Activated CD4-positive, alpha-beta T cell treated with anti-CD3 and anti-CD28 coated beads for 48 hours (primary cell): ENCODE measurements at regions not wholly inside any gene's neighbourhood (a gene's known extent, or its start where the extent isn't known, plus 50 kb on each side); places are given as distances from the start of the nearest gene placed in this dataset.

Experiments used
- DNase-seq: peaks from one replicate; pipeline ENCODE4 v3.0.0-alpha.2; 2020

DNA sequence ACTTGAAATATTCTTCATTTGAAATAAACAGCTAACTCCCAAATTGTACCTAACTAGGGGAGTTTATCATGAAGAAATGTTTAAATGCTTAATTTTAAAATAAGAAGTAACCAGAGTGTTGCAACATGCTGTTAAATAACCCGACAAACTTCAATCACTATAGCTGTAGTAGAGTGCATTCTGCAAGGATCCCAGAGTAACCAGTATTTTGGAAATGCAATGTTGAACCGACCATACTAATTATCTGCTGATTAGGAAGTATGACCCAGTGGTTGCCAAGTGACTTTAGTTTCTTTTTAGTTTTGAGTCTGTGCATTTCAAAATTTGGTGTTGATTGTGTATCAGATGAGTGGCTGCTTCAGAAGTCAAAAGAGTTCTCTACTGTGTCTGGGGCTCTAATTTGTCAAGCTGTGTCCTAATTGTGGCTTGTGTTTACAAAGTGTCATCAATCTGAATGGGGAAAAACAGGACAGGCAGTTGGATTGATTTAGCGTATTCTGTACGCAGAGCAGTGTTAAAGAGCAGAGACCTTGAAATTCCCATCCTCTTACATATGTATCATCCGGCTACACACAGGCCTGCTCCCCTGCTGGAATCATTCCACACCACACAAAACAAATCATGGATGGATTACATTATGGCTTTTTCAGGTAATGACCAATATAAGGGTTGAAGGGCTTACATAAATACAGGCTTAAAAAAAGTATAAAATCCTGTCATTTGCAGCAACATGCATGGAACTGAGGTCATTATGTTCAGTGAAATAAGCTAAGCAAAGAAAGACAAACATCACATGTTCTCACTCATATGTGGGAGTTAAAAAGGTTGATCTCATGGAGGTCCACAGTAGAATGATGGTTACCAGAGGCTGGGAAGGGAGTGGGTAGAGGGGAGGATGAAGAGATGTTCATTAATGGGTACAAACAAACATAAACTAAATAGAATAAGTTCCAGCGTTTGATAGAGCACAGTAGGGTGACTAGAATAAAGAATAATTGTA is 351.5 kb downstream of the KLF12 start:
- no peak for DNase-seq

GRCh38 chr13:73781384-73781783 is 352.8 kb downstream of the KLF12 start:
- no peak for DNase-seq

DNA sequence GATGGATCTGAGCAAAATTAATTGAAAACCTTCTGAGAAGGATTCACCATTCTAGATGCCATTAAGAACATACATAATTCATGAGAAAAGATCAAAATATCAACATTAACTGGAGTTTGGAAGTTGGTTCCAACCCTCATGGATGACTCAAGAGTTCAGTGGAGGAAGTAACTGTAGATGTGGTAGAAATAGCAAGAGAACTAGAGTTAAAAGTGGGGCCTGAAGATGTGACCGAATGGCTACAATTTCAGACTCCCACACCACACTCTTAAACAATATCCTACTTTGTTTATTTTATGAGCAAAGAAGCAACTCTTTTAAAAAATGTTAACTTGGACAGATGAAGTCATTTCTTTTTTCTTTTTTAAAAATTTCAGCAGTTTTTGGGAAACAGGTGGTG is 354.3 kb downstream of the KLF12 start:
- DNase-seq, result no peak

DNA sequence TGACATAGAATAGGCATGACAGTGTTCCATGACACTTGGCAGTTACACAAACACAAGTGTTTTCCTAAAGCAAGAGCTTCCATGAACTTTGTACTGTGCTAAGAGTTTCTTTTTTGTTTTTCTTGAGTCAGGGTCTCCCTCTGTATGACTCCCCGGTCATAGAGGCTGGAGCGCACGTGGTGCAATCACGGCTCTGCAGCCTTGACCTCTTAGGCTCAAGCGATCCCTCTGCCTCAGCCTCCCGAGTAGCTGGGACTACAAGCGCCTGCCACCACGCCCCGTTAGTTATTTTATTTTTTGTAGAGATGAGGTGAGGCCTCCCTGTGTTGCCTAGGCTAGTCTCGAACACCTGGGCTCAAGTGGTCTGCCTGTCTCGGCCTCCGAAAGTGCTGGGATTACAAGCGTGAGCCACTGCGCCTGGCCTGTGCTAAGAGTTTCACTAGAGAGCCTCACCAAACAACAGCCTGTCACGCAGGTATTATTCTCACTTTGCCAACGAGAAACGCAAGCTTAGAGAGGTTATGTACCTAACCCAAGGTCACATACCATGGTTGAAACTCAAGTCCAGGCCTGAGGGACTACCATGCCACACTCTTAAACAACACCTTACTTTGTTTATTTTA is 355.9 kb downstream of the KLF12 start:
- DNase-seq, result no peak

GRCh38 chr13:73777134-73777533 is 357.1 kb downstream of the KLF12 start:
- DNase-seq, result no peak

DNA sequence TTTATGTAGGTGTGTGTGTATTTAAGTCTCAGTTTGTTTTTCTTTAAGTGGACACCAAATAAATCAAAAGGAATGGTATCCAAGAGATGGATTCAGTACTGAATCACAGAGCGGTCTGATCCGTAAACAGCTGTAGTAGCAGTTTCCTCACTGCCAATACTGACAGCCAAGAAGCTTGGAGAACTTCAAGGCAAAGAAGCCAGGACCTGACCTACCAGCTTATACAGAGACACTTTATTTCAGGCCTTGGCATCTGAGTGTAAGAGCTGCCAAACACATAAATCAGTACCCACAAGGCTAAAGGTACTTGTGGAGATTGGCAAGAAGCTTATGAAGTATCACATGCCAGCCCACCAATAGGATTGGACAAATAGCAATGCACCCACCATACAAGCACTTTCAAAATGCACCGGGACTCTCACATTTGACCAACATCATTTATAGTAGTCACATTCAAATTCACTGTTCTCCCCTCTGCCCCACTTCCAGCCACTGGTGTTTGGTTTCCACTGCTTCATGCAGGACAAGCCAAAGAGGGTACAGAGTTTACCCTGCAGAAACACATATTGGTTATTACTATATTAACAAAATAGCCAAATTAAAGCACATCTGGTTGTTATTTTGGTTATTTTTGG is 357.9 kb downstream of the KLF12 start:
- no peak for DNase-seq

- no peak for DNase-seq
These were observed 361.0 kb downstream of the KLF12 start for GRCh38 chr13:73773168-73773549.

DNA sequence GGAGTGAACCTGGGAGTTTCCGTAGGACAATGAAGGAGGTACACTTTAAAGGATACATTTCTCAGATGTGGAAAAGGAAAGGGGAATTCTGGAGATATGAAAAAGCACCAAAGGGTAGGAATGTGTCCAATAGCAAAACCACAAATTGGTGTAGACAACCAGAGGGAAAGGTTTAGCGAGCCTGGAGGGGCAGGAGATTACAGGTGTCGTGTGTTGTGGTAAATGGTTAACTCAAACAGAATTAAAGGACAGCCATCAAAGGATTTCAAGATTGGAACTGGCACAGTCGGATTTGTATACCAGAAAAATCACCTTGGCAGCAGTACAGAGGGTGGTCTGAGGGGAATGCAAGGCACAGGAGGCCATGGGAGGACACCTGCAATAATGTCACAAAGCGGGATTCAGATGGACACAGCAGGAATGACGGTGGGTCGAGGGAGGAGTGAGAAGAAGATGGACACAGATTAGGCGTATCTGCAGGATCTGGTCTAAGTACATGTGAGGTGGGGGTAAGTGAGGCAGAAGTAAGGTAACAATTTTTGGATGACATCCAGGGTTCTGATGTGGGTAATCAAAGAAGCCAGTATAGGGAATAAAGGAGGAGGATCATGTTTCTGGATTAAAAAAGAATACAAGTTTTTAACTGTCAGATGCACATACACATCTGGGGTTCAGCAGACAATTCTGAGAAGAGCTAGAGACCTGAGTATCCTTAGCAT is 361.6 kb downstream of the KLF12 start:
- no peak for DNase-seq

DNA sequence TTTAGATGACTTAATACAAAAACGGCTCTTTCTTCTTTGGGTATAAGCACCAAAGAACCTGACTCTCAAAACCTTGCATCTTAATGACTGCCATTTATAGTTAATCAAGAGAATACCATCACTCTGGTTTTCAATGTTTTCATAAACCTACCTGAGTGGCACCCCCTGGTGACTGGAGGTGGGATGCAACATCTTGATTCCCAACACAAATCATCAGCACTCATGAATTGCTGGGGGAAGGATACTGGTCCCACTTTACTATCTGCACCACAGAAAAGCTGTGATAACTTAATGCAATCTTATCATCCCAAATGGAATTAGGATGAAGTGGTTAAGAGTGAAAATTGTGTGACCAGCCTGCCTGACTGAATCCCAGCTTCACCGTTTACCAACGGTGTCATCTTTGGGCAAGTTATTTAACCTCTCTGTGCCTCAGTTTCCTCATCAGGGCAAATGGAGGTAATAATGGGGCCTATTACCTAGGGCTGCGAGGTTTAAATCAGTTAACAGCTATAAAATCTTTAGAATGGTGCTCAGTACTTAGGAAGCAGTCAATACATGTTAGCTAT is 366.4 kb downstream of the KLF12 start:
- DNase-seq, result peak; percentile 53

DNA sequence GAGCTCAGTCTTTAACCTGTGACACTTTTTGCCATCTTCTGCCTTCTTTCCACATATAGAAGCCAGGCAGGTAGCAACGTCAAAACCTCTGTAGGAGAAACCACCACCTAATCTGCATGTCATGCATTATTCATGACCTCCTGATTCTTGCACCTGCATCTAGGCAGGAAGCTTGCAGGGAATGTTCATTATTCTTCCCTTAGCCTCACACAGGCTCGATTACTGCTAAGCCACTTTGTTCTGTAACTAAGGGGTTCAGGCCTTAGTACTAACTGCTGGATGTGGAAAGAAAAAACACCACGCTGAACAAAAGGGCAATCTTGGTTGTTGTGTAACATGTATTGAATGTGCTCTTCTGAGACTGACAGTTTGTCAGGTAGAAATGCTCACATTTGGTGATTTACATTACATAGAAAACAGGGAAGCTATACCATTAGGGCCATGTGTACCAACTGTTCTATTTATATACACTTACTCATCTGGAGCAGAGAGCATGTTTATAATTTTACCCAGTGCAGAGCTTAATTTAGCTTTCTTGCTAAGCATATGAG is 366.9 kb downstream of the KLF12 start:
- DNase-seq, result no peak

DNA sequence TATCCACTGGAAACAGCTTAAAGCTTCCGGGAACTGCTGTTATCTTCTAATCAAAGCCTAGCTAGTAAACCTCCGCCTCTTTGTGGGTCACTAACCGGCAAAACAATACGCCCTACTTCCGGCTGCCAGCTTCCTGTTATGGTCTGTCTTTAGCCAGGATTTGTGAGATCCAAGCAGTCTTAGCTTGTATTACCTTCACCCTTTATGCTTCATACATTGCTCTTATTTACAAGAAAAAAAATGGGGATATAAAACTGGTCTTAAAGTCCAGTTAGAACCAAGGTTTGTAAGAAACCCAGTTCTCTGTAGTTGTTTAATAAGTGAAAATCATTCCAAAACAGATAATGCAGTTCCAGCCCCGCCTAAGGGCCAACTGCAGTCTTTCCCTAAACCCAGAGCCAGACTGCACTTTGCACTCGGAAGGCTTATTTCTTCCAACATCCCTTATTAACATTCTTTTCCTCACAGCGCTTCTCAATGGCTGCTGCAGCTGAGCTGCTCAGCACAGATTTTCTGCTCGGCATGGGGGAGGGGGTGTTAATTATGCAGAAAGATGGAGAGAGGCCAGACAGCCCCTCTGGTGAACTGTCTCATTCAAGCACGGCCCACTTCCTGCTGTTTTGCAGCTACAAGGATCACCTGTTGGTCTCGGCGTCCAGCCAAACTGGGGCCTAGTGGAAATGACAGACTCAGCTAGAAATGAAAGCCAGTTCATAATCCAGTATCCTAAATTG is 368.4 kb downstream of the KLF12 start:
- DNase-seq, result peak; percentile 76

- no peak for DNase-seq
These were observed 374.8 kb downstream of the KLF12 start for GRCh38 chr13:73759434-73759833.

- no peak for DNase-seq
These were observed 376.5 kb downstream of the KLF12 start for GRCh38 chr13:73757481-73758233.

- DNase-seq, result no peak
These were observed 379.4 kb downstream of the KLF12 start for GRCh38 chr13:73754727-73755292.

DNA sequence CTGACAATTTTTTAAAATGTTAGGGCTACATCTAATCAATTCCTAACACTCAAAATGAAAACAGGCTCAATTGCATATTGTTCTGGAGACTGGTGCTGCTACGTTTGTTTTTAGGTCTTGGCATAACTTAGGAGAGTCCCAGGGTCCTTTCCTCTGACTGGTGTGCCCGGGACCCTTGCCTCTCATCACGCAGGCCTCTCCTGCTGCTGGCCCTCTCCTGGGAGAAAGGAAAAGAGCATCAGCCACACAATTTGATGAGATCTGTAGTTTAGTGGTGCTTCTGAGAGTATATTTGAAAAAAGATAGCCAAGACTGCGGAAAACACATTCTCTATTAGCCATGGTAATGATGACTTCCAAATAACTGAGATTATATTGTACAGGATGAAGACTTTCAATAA is 380.0 kb downstream of the KLF12 start:
- DNase-seq, result no peak

GRCh38 chr13:73751290-73751689 is 382.9 kb downstream of the KLF12 start:
- no peak for DNase-seq

DNA sequence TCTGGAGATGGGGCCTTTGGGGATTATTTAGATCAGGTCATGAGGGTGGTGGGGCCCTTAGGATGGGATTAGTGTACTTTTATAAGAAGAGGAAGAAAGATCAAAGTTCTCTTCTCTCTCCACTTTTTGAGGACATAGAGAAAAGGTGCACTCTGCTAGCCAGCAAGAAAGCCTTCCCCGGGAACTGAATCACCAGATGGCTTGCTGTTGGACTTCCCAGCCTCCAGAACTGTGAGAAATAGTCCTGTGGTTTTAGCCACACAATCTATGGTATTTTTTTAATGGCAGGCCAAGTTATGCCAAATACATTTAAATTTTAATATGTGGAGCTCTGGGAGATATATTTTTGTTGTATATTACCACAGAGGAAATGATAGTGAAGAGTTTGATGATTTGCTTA is 385.8 kb downstream of the KLF12 start:
- DNase-seq, result no peak

- no peak for DNase-seq
These were observed 389.0 kb downstream of the KLF12 start for GRCh38 chr13:73745190-73745589.

DNA sequence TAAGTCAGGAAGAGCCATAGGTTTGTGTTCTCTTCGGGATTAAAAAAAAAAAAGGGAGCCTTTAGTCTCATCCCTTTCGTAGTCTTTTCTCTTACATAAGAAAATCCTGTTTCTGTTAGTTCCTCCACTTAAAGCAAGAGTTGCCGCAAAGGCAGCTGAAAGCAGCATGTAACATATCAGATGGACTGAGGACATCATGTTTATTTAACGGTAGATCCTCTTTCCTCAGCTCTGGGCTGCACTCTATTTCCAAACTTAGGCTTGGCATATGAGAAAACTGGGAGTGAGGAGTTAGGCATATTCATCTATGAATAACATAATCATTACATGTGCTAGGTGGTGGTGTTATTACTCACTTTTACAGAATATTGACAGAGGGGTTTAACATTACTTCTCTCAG is 391.2 kb downstream of the KLF12 start:
- DNase-seq, result no peak

GRCh38 chr13:73741742-73742141 is 392.5 kb downstream of the KLF12 start:
- DNase-seq, result no peak

GRCh38 chr13:73741111-73741510 is 393.1 kb downstream of the KLF12 start:
- DNase-seq, result peak; percentile 17
